Adrenal gland (tissue), 5 donors: ENCODE measurements at regions not wholly inside any gene's neighbourhood (a gene's known extent, or its start where the extent isn't known, plus 50 kb on each side); places are given as distances from the start of the nearest gene placed in this dataset.

ENCODE experiments used
- CTCF ChIP-seq, 6 experiments: fragments of 450-650 bp in 4 of 6; fragments of 200-600 bp in 2 of 6; sonication (generic) in 1 of 6; IDR thresholded peaks; 1 replicate in 5 of 6; 2 replicates in 1 of 6; pipeline versions ENCODE4 v1.5.1 to v1.8.0; 2016 to 2021; ENCODE audit warnings: antibody characterized with exemption in 6 of 6, mild to moderate bottlenecking in 2 of 6, moderate library complexity in 1 of 6
- POLR2A ChIP-seq, 2 donors: fragments of 450-650 bp; IDR thresholded peaks; one replicate each; pipeline ENCODE4 v1.6.1; 2017; ENCODE audit warnings: antibody characterized with exemption in 2 of 2, mild to moderate bottlenecking in 2 of 2, moderate library complexity in 1 of 2
- donor health status: DM: no; HTN: no; CAD: no.

- TF ChIP-seq CTCF (IDR thresholded peaks at IDR 0.05) (no peak), POLR2A (IDR thresholded peaks at IDR 0.05) (no peak)
These were observed 391.9 kb downstream of the SIPA1L2 start for GRCh38 chr1:232238009-232238408.
